WTC11 (cell line): ENCODE measurements at regions not wholly inside any gene's neighbourhood (a gene's known extent, or its start where the extent isn't known, plus 50 kb on each side); places are given as distances from the start of the nearest gene placed in this dataset.

Experiments
- CREB1 ChIP-seq: sonication (generic); formaldehyde crosslinking; IDR thresholded peaks from 2 replicates; pipeline ENCODE4 v1.8.0; 2023; ENCODE audit warnings: mild to moderate bottlenecking, missing genetic modification reagents
- TF ChIP-seq, protein P1 (sequence below): sonication (generic); formaldehyde crosslinking; IDR thresholded peaks from 2 replicates; pipeline ENCODE4 v1.8.1; 2023; ENCODE audit warnings: mild to moderate bottlenecking, missing genetic modification reagents, moderate library complexity

DNA sequence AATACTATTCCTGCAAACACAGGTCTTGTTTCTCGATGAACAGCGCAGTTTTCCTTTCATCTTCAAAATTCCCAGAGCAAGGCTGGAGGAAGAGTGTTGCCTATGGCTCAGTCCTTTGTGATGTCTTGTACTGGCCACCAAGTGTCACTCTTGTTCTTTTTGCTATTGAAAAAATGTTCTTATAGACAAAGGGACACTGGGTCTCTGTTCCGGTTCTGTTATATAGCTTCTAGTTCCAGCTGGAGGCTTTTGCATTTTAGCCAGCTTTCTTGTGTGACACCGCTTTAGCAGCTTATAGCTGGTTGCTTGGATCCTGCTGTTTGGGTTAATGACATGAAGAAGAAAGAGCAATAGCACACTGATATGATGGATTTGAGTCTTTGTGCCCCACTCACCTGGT is 343.7 kb upstream of the KCNN2 start:
- TF ChIP-seq CREB1 (CRISPR knock-in tag) = no peak
- TF ChIP-seq, protein P1, sequence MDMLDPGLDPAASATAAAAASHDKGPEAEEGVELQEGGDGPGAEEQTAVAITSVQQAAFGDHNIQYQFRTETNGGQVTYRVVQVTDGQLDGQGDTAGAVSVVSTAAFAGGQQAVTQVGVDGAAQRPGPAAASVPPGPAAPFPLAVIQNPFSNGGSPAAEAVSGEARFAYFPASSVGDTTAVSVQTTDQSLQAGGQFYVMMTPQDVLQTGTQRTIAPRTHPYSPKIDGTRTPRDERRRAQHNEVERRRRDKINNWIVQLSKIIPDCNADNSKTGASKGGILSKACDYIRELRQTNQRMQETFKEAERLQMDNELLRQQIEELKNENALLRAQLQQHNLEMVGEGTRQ (CRISPR knock-in tag) = no peak
